PC-9 (cell line): ENCODE measurements at regions not wholly inside any gene's neighbourhood (a gene's known extent, or its start where the extent isn't known, plus 50 kb on each side); places are given as distances from the start of the nearest gene placed in this dataset.

Source experiments
- CTCF ChIP-seq: fragments of 200-600 bp; sonication (generic); conservative IDR thresholded peaks from 2 replicates; pipeline ENCODE4 v1.6.1; 2017; ENCODE audit warnings: mixed run types, antibody characterized with exemption, mild to moderate bottlenecking, moderate library complexity
- EZH2 ChIP-seq: fragments of 200-600 bp; sonication (generic); IDR thresholded peaks from 2 replicates; pipeline ENCODE4 v1.8.0; 2017; ENCODE audit warnings: antibody characterized with exemption, low read depth

DNA sequence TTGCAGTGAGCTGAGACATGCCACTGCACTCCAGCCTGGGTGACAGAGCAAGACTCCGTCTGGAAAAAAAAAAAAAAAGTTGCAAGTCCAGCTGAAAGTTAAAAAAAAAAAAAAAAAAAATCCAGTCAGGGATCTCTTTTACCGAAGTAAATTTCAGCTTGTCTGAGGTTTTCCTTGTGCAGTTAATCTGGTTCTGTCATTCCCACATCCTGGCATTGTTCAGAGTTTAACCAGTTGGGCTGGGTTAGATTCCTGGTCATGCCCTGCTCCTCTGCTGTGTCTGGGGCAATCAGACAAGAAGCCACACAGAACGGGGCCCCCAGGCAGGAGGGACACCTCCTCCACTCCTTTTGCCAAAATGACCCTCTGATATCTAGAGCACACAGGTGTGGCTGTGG is 84.1 kb upstream of the KLHL25 start:
- TF ChIP-seq EZH2 = no peak
- TF ChIP-seq CTCF = no peak
